ENCODE measurements at regions not wholly inside any gene's neighbourhood (a gene's known extent, or its start where the extent isn't known, plus 50 kb on each side); places are given as distances from the start of the nearest gene placed in this dataset.

GRCh38 chr3:30501526-30501925 lies 104.9 kb upstream of the TGFBR2 start:
- DNase-seq (ENCODE audit: low spot score), result no peak
- Histone ChIP-seq H3K4me1 (ENCODE audit: control insufficient read depth in 1 of 2, low read depth in 2 of 2) (peaks cover 12 to 29% of the 10 kb centered on the region in 2 donors), H3K4me3 (no peak overlapping the region), H3K27ac (no peak overlapping the region), H3K27me3 (replicated peaks; ENCODE audit: insufficient read depth) (no peaks in the 10 kb centered on the region), H3K36me3 (no peaks in the 10 kb centered on the region), H3K9me3 (no peaks in the 10 kb centered on the region)
- ATAC-seq (ENCODE audit: insufficient number of reproducible peaks, low FRiP score, low read depth), result no peak
- TF ChIP-seq CTCF (IDR thresholded peaks at IDR 0.05), result no peak

DNA sequence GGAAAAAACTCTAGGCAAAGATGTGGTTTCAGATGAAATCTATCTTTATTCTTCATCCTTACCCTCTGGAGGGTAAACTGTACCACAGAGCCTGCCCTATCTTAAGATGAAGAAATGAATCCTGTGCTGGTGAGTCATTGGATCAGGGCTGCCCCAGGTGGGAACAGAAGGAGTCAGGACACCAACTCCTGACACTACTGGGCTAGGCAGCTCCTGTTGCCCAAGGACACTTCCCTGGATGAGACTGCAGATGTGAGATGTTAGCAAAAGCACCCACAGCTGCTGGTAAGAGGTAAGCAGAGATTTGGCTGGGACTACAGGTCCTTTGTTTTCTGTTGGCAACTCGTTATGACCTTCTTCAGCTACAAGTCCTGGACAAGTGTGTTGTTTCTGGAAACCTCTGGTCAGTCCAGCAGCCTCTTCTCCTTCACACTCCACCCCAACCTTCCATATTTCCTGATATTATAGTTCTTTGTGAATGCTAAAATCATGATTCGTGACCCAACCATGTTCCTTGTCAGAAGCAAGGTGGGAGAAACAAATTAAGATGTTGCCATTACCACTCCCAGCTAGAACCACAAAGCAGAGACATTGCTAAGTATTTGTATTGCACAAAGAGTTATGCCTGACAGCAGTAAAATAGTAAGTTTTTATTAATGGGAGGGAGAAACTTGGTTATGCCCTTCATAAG lies 104.2 kb upstream of the TGFBR2 start:
- Histone ChIP-seq H3K9me3 (no peaks in the 10 kb centered on the region), H3K36me3 (no peaks in the 10 kb centered on the region), H3K27ac (no peak overlapping the region), H3K4me1 (ENCODE audit: control insufficient read depth in 1 of 2, low read depth in 2 of 2) (peaks cover 5 to 24% of the 10 kb centered on the region in 2 donors), H3K4me3 (no peak overlapping the region), H3K27me3 (replicated peaks; ENCODE audit: insufficient read depth) (no peaks in the 10 kb centered on the region)
- TF ChIP-seq CTCF (IDR thresholded peaks at IDR 0.05), result no peak
- ATAC-seq (ENCODE audit: insufficient number of reproducible peaks, low FRiP score, low read depth) (no peak), DNase-seq (ENCODE audit: low spot score) (no peak)

GRCh38 chr3:30502742-30503073 lies 103.7 kb upstream of the TGFBR2 start:
- TF ChIP-seq CTCF (IDR thresholded peaks at IDR 0.05), result no peak
- Histone ChIP-seq H3K4me1 (ENCODE audit: control insufficient read depth in 1 of 2, low read depth in 2 of 2) (peaks cover under 1 to 19% of the 10 kb centered on the region in 2 donors), H3K4me3 (no peak overlapping the region), H3K27ac (no peak overlapping the region), H3K27me3 (replicated peaks; ENCODE audit: insufficient read depth) (no peaks in the 10 kb centered on the region), H3K9me3 (no peaks in the 10 kb centered on the region), H3K36me3 (no peaks in the 10 kb centered on the region)
- no peak for DNase-seq (ENCODE audit: low spot score)
- no peak for ATAC-seq (ENCODE audit: insufficient number of reproducible peaks, low FRiP score, low read depth)

DNA sequence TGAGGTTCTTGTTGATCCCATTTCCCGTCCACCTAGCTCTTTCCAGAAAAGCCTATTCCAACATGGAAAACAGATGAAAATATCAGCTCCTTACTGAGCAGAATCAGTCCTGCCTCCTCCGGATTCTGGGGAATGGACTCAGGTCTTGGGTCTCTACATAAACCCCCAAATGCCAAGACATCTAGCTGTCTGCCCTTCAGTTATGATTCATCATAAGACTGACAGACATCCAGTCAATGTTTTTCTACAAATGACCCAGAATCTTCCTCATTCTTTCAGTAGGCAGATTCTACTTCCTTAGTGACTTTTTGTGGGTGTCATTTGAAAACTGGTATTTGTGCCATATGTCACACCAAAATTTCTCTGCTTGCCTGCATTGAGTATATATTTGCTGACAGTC lies 103.0 kb upstream of the TGFBR2 start:
- DNase-seq (ENCODE audit: low spot score) (no peak), ATAC-seq (ENCODE audit: insufficient number of reproducible peaks, low FRiP score, low read depth) (no peak)
- Histone ChIP-seq H3K36me3 (no peaks in the 10 kb centered on the region), H3K9me3 (no peaks in the 10 kb centered on the region), H3K4me3 (no peak overlapping the region), H3K27me3 (replicated peaks; ENCODE audit: insufficient read depth) (no peaks in the 10 kb centered on the region), H3K27ac (no peak overlapping the region), H3K4me1 (ENCODE audit: control insufficient read depth in 1 of 2, low read depth in 2 of 2) (peaks cover 0 to 12% of the 10 kb centered on the region in 2 donors)
- TF ChIP-seq CTCF (IDR thresholded peaks at IDR 0.05), result no peak

DNA sequence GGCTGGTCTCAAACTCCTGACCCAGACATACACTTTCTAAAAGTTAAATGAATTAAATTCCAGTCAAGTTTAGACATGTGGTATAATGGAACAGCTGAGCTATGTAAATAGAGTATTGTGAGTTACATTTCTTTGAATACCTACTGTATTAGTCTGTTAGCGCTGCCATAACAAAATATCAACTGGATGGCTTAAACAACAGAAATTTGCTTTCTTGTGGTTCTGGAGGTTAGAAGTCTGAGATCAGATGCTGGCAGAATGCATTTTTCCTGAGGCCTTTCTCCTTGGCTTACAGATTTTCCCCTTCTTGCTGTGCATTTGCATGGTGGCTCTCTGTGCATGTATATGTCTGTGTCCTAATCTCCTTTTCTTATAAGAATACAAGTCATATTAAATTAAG lies 101.5 kb upstream of the TGFBR2 start:
- H3K9me3 ChIP-seq, result no peaks in the 10 kb centered on the region
- no peaks in the 10 kb centered on the region for H3K27me3 ChIP-seq (replicated peaks; ENCODE audit: insufficient read depth)
- H3K36me3 ChIP-seq, result no peaks in the 10 kb centered on the region
- no peak for ATAC-seq (ENCODE audit: insufficient number of reproducible peaks, low FRiP score, low read depth)
- H3K4me3 ChIP-seq, result no peak overlapping the region
- no peaks in the 10 kb centered on the region for H3K4me1 ChIP-seq (ENCODE audit: control insufficient read depth in 1 of 2, low read depth in 2 of 2)
- TF ChIP-seq CTCF (IDR thresholded peaks at IDR 0.05), result no peak
- no peak overlapping the region for H3K27ac ChIP-seq
- DNase-seq (ENCODE audit: low spot score), result no peak

All from thoracic aorta (tissue), 2 donors.